OCI-LY7 (cell line): ENCODE measurements at regions not wholly inside any gene's neighbourhood (a gene's known extent, or its start where the extent isn't known, plus 50 kb on each side); places are given as distances from the start of the nearest gene placed in this dataset.

Experiments
- BruUV-seq: library from RNA; stranded (reverse); fragments of 400-500 nt; replicated peaks from 2 replicates; lab custom pipeline; 2021; lab: Mats Ljungman, UMichigan
- CTCF ChIA-PET: fragments of 300-600 bp; sonication (Branson Sonifier 250); formaldehyde crosslinking; loops from one replicate; lab custom pipeline; 2022; ENCODE audit warnings: antibody characterized with exemption; ENCODE audit not compliant: unreplicated experiment; lab: Charles Lee
- POLR2A ChIA-PET: fragments of 300-600 bp; sonication (Branson Sonifier 250); formaldehyde crosslinking; loops from one replicate; lab custom pipeline; 2022; ENCODE audit warnings: antibody characterized with exemption; lab: Charles Lee
- DNase-seq: peaks from one replicate; pipeline ENCODE4 v3.0.0-alpha.2; 2015; ENCODE audit warnings: low spot score
- H2AFZ ChIP-seq: fragments of 200-600 bp; sonication (generic), shearing (Covaris generic); 2 replicates; pipeline ENCODE4 v1.6.1; 2014; ENCODE audit warnings: mild to moderate bottlenecking, antibody characterized with exemption, low read length, moderate library complexity
- H3K27ac ChIP-seq: fragments of 200-600 bp; sonication (generic); 2 replicates; pipeline ENCODE4 v1.5.1; 2014; ENCODE audit warnings: mixed run types, low read depth, mild to moderate bottlenecking, moderate library complexity, low read length, inconsistent platforms; ENCODE audit not compliant: poor library complexity, severe bottlenecking
- H3K36me3 ChIP-seq: fragments of 200-600 bp; sonication (generic); 2 replicates; pipeline ENCODE4 v1.6.1; 2014; ENCODE audit warnings: mild to moderate bottlenecking, antibody characterized with exemption, low read length, moderate library complexity, mixed read lengths; ENCODE audit not compliant: insufficient read depth
- H3K4me1 ChIP-seq: fragments of 200-600 bp; sonication (generic); 2 replicates; pipeline ENCODE4 v1.5.1; 2014; ENCODE audit warnings: mild to moderate bottlenecking, low read length; ENCODE audit not compliant: insufficient read depth, poor library complexity, severe bottlenecking
- H3K4me2 ChIP-seq: fragments of 200-600 bp; sonication (generic); 2 replicates; pipeline ENCODE4 v1.6.1; 2014; ENCODE audit warnings: mild to moderate bottlenecking, low read length
- H3K4me3 ChIP-seq: fragments of 200-600 bp; sonication (generic); 2 replicates; pipeline ENCODE4 v1.5.1; 2014; ENCODE audit warnings: mild to moderate bottlenecking, low read depth, low read length; ENCODE audit not compliant: poor library complexity, severe bottlenecking
- H3K79me2 ChIP-seq: fragments of 200-600 bp; sonication (generic); 2 replicates; pipeline ENCODE4 v1.6.1; 2016; ENCODE audit warnings: low read depth, mild to moderate bottlenecking, low read length, moderate library complexity, mixed read lengths; ENCODE audit not compliant: insufficient read depth
- H3K9me2 ChIP-seq: fragments of 200-600 bp; sonication (generic); 2 replicates; pipeline ENCODE4 v1.6.1; 2016; ENCODE audit warnings: mild to moderate bottlenecking, low read length, mixed read lengths; ENCODE audit not compliant: insufficient read depth
- H3K9me3 ChIP-seq: fragments of 200-600 bp; sonication (generic); 2 replicates; pipeline ENCODE4 v1.6.1; 2014; ENCODE audit warnings: mild to moderate bottlenecking, mixed run types, low read length, mixed read lengths
- H4K20me1 ChIP-seq: fragments of 200-600 bp; sonication (generic); 2 replicates; pipeline ENCODE4 v1.6.1; 2014; ENCODE audit warnings: mild to moderate bottlenecking, antibody characterized with exemption, low read length, moderate library complexity, mixed read lengths; ENCODE audit not compliant: insufficient read depth
- CTCF ChIP-seq: fragments of 200-600 bp; sonication (generic); conservative IDR thresholded peaks from 2 replicates; pipeline ENCODE4 v1.5.1; 2014; ENCODE audit warnings: mild to moderate bottlenecking, antibody characterized with exemption, low read length, moderate library complexity, mixed read lengths
- EZH2phosphoT487 ChIP-seq: fragments of 200-600 bp; sonication (generic); IDR thresholded peaks from 2 replicates; pipeline ENCODE4 v1.6.1; 2018; ENCODE audit warnings: low read depth, borderline replicate concordance, mild to moderate bottlenecking, mixed run types, antibody characterized with exemption, low read length, moderate library complexity, mixed read lengths
- intact Hi-C: fragments of 100-400 bp; cut with micrococcal nuclease; formaldehyde crosslinking; loops from one replicate; pipeline ENCODE4 v1.10.0; 2022; ENCODE audit not compliant: unreplicated experiment

- Histone ChIP-seq H4K20me1 (no peaks in the 10 kb centered on the region), H3K27ac (no peak overlapping the region), H2AFZ (no peak overlapping the region), H3K36me3 (no peaks in the 10 kb centered on the region), H3K79me2 (no peaks in the 10 kb centered on the region), H3K4me2 (no peak overlapping the region), H3K9me3 (no peaks in the 10 kb centered on the region), H3K9me2 (no peaks in the 10 kb centered on the region), H3K4me3 (no peak overlapping the region), H3K4me1 (no peaks in the 10 kb centered on the region)
- no peak for DNase-seq
- intact Hi-C loops: no loop called here
- no TSS peak for BruUV-seq
- TF ChIP-seq CTCF: no peak
- TF ChIP-seq EZH2phosphoT487: no peak
- CTCF ChIA-PET: no interaction called here
- POLR2A ChIA-PET: no interaction called here
Observed at GRCh38 chr6:103826209-103826608, 1033.5 kb downstream of the HACE1 start.

GRCh38 chr6:103820148-103820547 is 1039.6 kb downstream of the HACE1 start:
- POLR2A ChIA-PET: interaction anchor here (0.5 kb wide), 1 partner anchor 25 kb away, joined by 3 read pairs; no protein-coding TSS in a partner anchor
- no peaks in the 10 kb centered on the region for H3K4me1 ChIP-seq
- no peaks in the 10 kb centered on the region for H3K36me3 ChIP-seq
- no peak for DNase-seq
- H3K27ac ChIP-seq: no peak overlapping the region
- no peak overlapping the region for H3K4me2 ChIP-seq
- BruUV-seq: no TSS peak
- H3K9me3 ChIP-seq: no peaks in the 10 kb centered on the region
- no peaks in the 10 kb centered on the region for H4K20me1 ChIP-seq
- intact Hi-C loops: no loop called here
- H3K9me2 ChIP-seq: no peaks in the 10 kb centered on the region
- CTCF ChIA-PET: no interaction called here
- H3K4me3 ChIP-seq: no peak overlapping the region
- TF ChIP-seq CTCF: no peak
- no peak for TF ChIP-seq EZH2phosphoT487
- H2AFZ ChIP-seq: no peak overlapping the region
- H3K79me2 ChIP-seq: no peaks in the 10 kb centered on the region

GRCh38 chr6:103819509-103819908 is 1040.2 kb downstream of the HACE1 start:
- ChIA-PET POLR2A (interaction anchor here (1.0 kb wide), 1 partner anchor 12 kb away, joined by 3 read pairs; no protein-coding TSS in a partner anchor), CTCF (no interaction called here)
- TF ChIP-seq EZH2phosphoT487 (no peak), CTCF (no peak)
- H2AFZ ChIP-seq: no peak overlapping the region
- BruUV-seq: no TSS peak
- no peaks in the 10 kb centered on the region for H3K36me3 ChIP-seq
- H3K79me2 ChIP-seq: no peaks in the 10 kb centered on the region
- intact Hi-C loops: no loop called here
- DNase-seq: no peak
- H3K4me2 ChIP-seq: no peak overlapping the region
- H3K27ac ChIP-seq: no peak overlapping the region
- no peaks in the 10 kb centered on the region for H3K9me2 ChIP-seq
- H3K4me3 ChIP-seq: no peak overlapping the region
- H3K4me1 ChIP-seq: no peaks in the 10 kb centered on the region
- no peaks in the 10 kb centered on the region for H3K9me3 ChIP-seq
- no peaks in the 10 kb centered on the region for H4K20me1 ChIP-seq
